ENCODE measurements at regions not wholly inside any gene's neighbourhood (a gene's known extent, or its start where the extent isn't known, plus 50 kb on each side); places are given as distances from the start of the nearest gene placed in this dataset.

DNA sequence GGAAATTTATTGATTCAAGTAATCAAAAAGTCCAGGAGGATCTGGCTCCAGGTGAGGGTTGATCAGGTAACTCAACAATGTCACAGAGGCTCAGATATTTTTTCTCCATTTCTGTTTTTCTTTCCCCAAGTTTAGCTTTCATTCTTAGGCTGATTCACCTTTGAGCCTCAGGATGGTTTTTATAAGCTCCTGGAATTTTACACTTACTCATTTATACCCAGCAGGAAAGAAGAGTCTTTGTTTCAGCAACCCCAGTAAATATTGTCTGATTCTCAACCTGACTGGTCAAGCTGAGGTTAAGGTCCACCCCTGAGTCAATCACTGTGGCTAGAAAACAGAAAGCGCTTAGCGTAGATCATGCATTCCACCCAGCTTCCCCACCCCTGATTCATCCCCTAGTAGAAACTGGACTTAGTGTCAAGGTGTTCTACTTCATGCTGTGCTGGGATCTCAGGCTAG lies 500.6 kb downstream of the KIF4B start:
- Histone ChIP-seq H2BK120ac (replicated peaks; ENCODE audit: low read depth, low read length) (no peak overlapping the region), H4K8ac (ENCODE audit: extremely low read depth, insufficient read depth, low read length) (no peak overlapping the region), H3K79me1 (ENCODE audit: low read depth, low read length) (no peaks in the 10 kb centered on the region), H2BK12ac (ENCODE audit: low read depth, low read length) (0 out of 2 replicates have a peak overlapping the region, but pooled peaks have one; percentile 13), H3K9ac (replicated peaks in 1 of 4; ENCODE audit: extremely low read depth in 1 of 4, low read depth in 3 of 4, low read length in 3 of 4) (no peak overlapping the region), H3K9me3 (ENCODE audit: insufficient read depth in 2 of 2, low read depth in 1 of 2, low read length in 1 of 2) (no peaks in the 10 kb centered on the region), H3K23me2 (ENCODE audit: low read depth, low read length) (peaks cover 2% of the 10 kb centered on the region; the same call in 1 of the 2 replicates), H3K27me3 (replicated peaks in 1 of 4; ENCODE audit: control insufficient read depth in 3 of 4, extremely low read depth in 1 of 4, insufficient read depth in 3 of 4, low read length in 3 of 4) (no peaks in the 10 kb centered on the region), H3K56ac (replicated peaks; ENCODE audit: insufficient read length, low read depth, low read length) (no peak overlapping the region), H4K5ac (ENCODE audit: insufficient read length, low read depth, low read length) (no peak overlapping the region), H3K14ac (ENCODE audit: insufficient read length) (no peak overlapping the region), H3K4ac (replicated peaks; ENCODE audit: insufficient read length, low read depth, low read length) (no peak overlapping the region), H2AK5ac (ENCODE audit: low read depth, low read length) (no peak overlapping the region), H4K91ac (replicated peaks; ENCODE audit: insufficient read length, low read length) (no peak overlapping the region), H3K23ac (ENCODE audit: insufficient read length) (no peak overlapping the region), H3K36me3 (ENCODE audit: control insufficient read depth in 2 of 4, insufficient read depth in 4 of 4, low read length in 3 of 4) (no peaks in the 10 kb centered on the region), H3K4me1 (replicated peaks in 1 of 4; ENCODE audit: control insufficient read depth in 3 of 4, insufficient read depth in 4 of 4, low read length in 3 of 4) (peaks cover 0 to 10% (median 0%) of the 10 kb centered on the region in 4 experiments; a peak in 1 of 7 replicates), H4K20me1 (replicated peaks in 1 of 2; ENCODE audit: control insufficient read depth in 1 of 2, insufficient read depth in 2 of 2, low read length in 2 of 2) (no peaks in the 10 kb centered on the region), H2AFZ (ENCODE audit: low read length) (0 out of 2 replicates have a peak overlapping the region, but pooled peaks have one; percentile 57), H3K79me2 (ENCODE audit: control insufficient read depth in 1 of 2, insufficient read depth in 2 of 2, low read length in 2 of 2) (no peaks in the 10 kb centered on the region), H3K18ac (ENCODE audit: extremely low read depth, low read length) (no peak overlapping the region), H2BK15ac (ENCODE audit: low read length) (no peak overlapping the region), H3K4me2 (ENCODE audit: insufficient read depth in 1 of 2, low read depth in 2 of 2, low read length in 2 of 2) (no peak overlapping the region), H2BK20ac (ENCODE audit: low read length) (0 out of 2 replicates have a peak overlapping the region, but pooled peaks have one; percentile 21), H2BK5ac (ENCODE audit: low read depth, low read length) (no peak overlapping the region), H3K27ac (ENCODE audit: low read depth, low read length) (no peak overlapping the region), H3K4me3 (ENCODE audit: extremely low read depth in 1 of 4, insufficient read depth in 2 of 4, low read depth in 3 of 4, low read length in 4 of 4) (no peak overlapping the region)
- FAIRE-seq, result no peak
- 81% methylated on average over 2 of the region's 2 CpGs; no CpG with 5 or more reads in 1 of the 2 experiments for whole genome bisulfite sequencing, 2 experiments (ENCODE audit: extremely low coverage in 1 of 2, insufficient coverage in 1 of 2, insufficient read length in 1 of 2, insufficient replicate concordance in 2 of 2, low coverage in 1 of 2, low lambda C conversion rate in 2 of 2, missing lambda C conversion rate in 1 of 2)
- no peak for TF ChIP-seq TAF1 (IDR thresholded peaks at IDR 0.05; ENCODE audit: low read depth, low read length)
- TF ChIP-seq SIN3A (conservative IDR thresholded peaks at IDR 0.05 in 1 of 2, IDR thresholded peaks at IDR 0.05 in 1 of 2; ENCODE audit: low read depth in 1 of 2, low read length in 2 of 2), result no peak
- TF ChIP-seq, protein P1, sequence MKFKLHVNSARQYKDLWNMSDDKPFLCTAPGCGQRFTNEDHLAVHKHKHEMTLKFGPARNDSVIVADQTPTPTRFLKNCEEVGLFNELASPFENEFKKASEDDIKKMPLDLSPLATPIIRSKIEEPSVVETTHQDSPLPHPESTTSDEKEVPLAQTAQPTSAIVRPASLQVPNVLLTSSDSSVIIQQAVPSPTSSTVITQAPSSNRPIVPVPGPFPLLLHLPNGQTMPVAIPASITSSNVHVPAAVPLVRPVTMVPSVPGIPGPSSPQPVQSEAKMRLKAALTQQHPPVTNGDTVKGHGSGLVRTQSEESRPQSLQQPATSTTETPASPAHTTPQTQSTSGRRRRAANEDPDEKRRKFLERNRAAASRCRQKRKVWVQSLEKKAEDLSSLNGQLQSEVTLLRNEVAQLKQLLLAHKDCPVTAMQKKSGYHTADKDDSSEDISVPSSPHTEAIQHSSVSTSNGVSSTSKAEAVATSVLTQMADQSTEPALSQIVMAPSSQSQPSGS (IDR thresholded peaks at IDR 0.05; ENCODE audit: low read length), result no peak
- TF ChIP-seq BACH1 (IDR thresholded peaks at IDR 0.05; ENCODE audit: low read length), result no peak
- TF ChIP-seq TCF12 (IDR thresholded peaks at IDR 0.05; ENCODE audit: low read depth, low read length), result no peak
- no peak for TF ChIP-seq CTBP2 (IDR thresholded peaks at IDR 0.05; ENCODE audit: borderline replicate concordance, insufficient read depth, insufficient read length, low read length)
- TF ChIP-seq CHD1 (IDR thresholded peaks at IDR 0.05; ENCODE audit: low read depth, low read length), result no peak
- no peak for TF ChIP-seq RBBP5 (IDR thresholded peaks at IDR 0.05; ENCODE audit: borderline replicate concordance, low read depth, low read length)
- no peak for TF ChIP-seq CBX8 (IDR thresholded peaks at IDR 0.05; ENCODE audit: borderline replicate concordance, low read depth, low read length)
- no peak for TF ChIP-seq GTF2F1 (IDR thresholded peaks at IDR 0.05; ENCODE audit: borderline replicate concordance, low read depth, low read length)
- TF ChIP-seq KDM4A (IDR thresholded peaks at IDR 0.05; ENCODE audit: low read depth, low read length, severe bottlenecking), result no peak
- CTCF ChIA-PET (ENCODE audit: partially characterized antibody), result interaction anchor here (1.1 to 1.5 kb wide), 3 partner anchors 15 to 80 kb away, joined by 3 read pairs; no protein-coding TSS in a partner anchor
- DNase-seq (ENCODE audit: low read depth in 1 of 2, low spot score in 2 of 2), result no peak
- POLR2A ChIA-PET (ENCODE audit: partially characterized antibody), result no interaction called here

Data from H1 (cell line).